ENCODE measurements at regions not wholly inside any gene's neighbourhood (a gene's known extent, or its start where the extent isn't known, plus 50 kb on each side); places are given as distances from the start of the nearest gene placed in this dataset.

- TF ChIP-seq POLR2A (IDR thresholded peaks at IDR 0.05): no peak
- TF ChIP-seq, protein P1, sequence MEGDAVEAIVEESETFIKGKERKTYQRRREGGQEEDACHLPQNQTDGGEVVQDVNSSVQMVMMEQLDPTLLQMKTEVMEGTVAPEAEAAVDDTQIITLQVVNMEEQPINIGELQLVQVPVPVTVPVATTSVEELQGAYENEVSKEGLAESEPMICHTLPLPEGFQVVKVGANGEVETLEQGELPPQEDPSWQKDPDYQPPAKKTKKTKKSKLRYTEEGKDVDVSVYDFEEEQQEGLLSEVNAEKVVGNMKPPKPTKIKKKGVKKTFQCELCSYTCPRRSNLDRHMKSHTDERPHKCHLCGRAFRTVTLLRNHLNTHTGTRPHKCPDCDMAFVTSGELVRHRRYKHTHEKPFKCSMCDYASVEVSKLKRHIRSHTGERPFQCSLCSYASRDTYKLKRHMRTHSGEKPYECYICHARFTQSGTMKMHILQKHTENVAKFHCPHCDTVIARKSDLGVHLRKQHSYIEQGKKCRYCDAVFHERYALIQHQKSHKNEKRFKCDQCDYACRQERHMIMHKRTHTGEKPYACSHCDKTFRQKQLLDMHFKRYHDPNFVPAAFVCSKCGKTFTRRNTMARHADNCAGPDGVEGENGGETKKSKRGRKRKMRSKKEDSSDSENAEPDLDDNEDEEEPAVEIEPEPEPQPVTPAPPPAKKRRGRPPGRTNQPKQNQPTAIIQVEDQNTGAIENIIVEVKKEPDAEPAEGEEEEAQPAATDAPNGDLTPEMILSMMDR (IDR thresholded peaks at IDR 0.05): no peak
- no peak for TF ChIP-seq POLR2AphosphoS5 (IDR thresholded peaks at IDR 0.05)
Measured at GRCh38 chr2:126542247-126542646, 113.7 kb upstream of the GYPC start.

All from stomach (tissue), 4 donors.